T-cell (primary cell): ENCODE measurements at regions not wholly inside any gene's neighbourhood (a gene's known extent, or its start where the extent isn't known, plus 50 kb on each side); places are given as distances from the start of the nearest gene placed in this dataset.
"Not testable (repeated sequence)": the region's sequence is repeated elsewhere in the genome, so short reads cannot be mapped to it uniquely, and the experiment has no call there.

Experiments
- ATAC-seq, 4 experiments: fragments of 200-7000 bp in 3 of 4; fragments of 150-1000 bp in 1 of 4; cut with Tn5 transposase; replicated peaks in 1 of 4; 1 replicate in 3 of 4; 2 replicates in 1 of 4; pipeline ENCODE4 v1.10.0; 2021; ENCODE audit warnings: moderate library complexity in 3 of 4, mild to moderate bottlenecking in 2 of 4, moderate number of reproducible peaks in 1 of 4
- CTCF ChIA-PET, 2 donors: fragments of 300-600 bp; sonication (Branson Sonifier 250); formaldehyde crosslinking; loops; one replicate each; lab custom pipeline; 2022; ENCODE audit warnings: antibody characterized with exemption in 2 of 2; lab: Charles Lee
- POLR2A ChIA-PET, 2 donors: fragments of 300-600 bp; sonication (Branson Sonifier 250); formaldehyde crosslinking; loops; one replicate each; lab custom pipeline; 2022; ENCODE audit warnings: antibody characterized with exemption in 2 of 2; lab: Charles Lee
- DNase-seq, 35 experiments: peaks; one replicate each; pipeline versions ENCODE4 v3.0.0 to v3.0.0-alpha.2; 2013 to 2023
- H3K27ac ChIP-seq: one replicate; pipeline ENCODE4 v1.5.1; 2013; ENCODE audit warnings: low read length
- H3K27me3 ChIP-seq, 2 experiments: replicated peaks in 1 of 2; 1 replicate in 1 of 2; 2 replicates in 1 of 2; pipeline versions ENCODE4 v1.6.1 to v1.7.0; 2013; ENCODE audit warnings: low read length in 1 of 2, mixed read lengths in 1 of 2; ENCODE audit not compliant: control insufficient read depth in 2 of 2, insufficient read depth in 2 of 2; ENCODE audit errors: extremely low read depth in 1 of 2
- H3K36me3 ChIP-seq, 2 donors: 1 replicate in 1 of 2; 2 replicates in 1 of 2; pipeline versions ENCODE4 v1.6.1 to v1.7.0; 2013; ENCODE audit warnings: low read length in 1 of 2; ENCODE audit not compliant: control insufficient read depth in 2 of 2, insufficient read depth in 1 of 2; ENCODE audit errors: extremely low read depth in 1 of 2
- H3K4me1 ChIP-seq, 2 experiments: 1 replicate in 1 of 2; 2 replicates in 1 of 2; pipeline versions ENCODE4 v1.6.1 to v1.7.0; 2013; ENCODE audit warnings: low read length in 2 of 2, mixed read lengths in 1 of 2; ENCODE audit not compliant: insufficient read depth in 2 of 2, control insufficient read depth in 1 of 2; ENCODE audit errors: extremely low read depth in 1 of 2
- H3K4me3 ChIP-seq, 2 donors: 1 replicate in 1 of 2; 2 replicates in 1 of 2; pipeline versions ENCODE4 v1.5.1 to v1.7.0; 2013; ENCODE audit warnings: mild to moderate bottlenecking in 2 of 2, low read length in 1 of 2, moderate library complexity in 1 of 2; ENCODE audit not compliant: control insufficient read depth in 1 of 2; ENCODE audit errors: extremely low read depth in 1 of 2
- H3K9me3 ChIP-seq: 2 replicates; pipeline ENCODE4 v1.7.0; 2013
- H3K27ac Mint-ChIP-seq, 2 donors: one replicate each; pipeline ENCODE4 v1.8.0; 2020 to 2021; ENCODE audit warnings: mild to moderate bottlenecking in 2 of 2, mixed read lengths in 2 of 2
- H3K27me3 Mint-ChIP-seq, 2 donors: one replicate each; pipeline ENCODE4 v1.8.0; 2021 to 2022; ENCODE audit warnings: mixed read lengths in 2 of 2
- H3K36me3 Mint-ChIP-seq: one replicate; pipeline ENCODE4 v1.8.0; 2021; ENCODE audit warnings: mixed read lengths
- H3K4me1 Mint-ChIP-seq, 3 donors: one replicate each; pipeline ENCODE4 v1.8.0; 2020 to 2022; ENCODE audit warnings: mixed read lengths in 3 of 3, mild to moderate bottlenecking in 1 of 3
- H3K4me3 Mint-ChIP-seq, 3 donors: one replicate each; pipeline ENCODE4 v1.8.0; 2020 to 2022; ENCODE audit warnings: mild to moderate bottlenecking in 3 of 3, mixed read lengths in 3 of 3, moderate library complexity in 3 of 3
- H3K9me3 Mint-ChIP-seq, 3 donors: one replicate each; pipeline ENCODE4 v1.8.0; 2020 to 2022; ENCODE audit warnings: mixed read lengths in 3 of 3
- WGBS: methylation state at CpG from one replicate; pipeline ENCODE4 v1.1.5; 2013; ENCODE audit warnings: missing lambda C conversion rate; ENCODE audit not compliant: insufficient coverage; 5-methylcytosine and 5-hydroxymethylcytosine counted together

GRCh38 chr15:32518013-32518412, 62.6 kb upstream of the GOLGA8O start:
- H3K27me3 ChIP-seq, H3K27ac ChIP-seq, H3K4me1 ChIP-seq, H3K4me1 Mint-ChIP-seq, CTCF ChIA-PET, H3K9me3 ChIP-seq, H3K4me3 ChIP-seq, H3K27me3 Mint-ChIP-seq, H3K36me3 Mint-ChIP-seq, ATAC-seq, H3K9me3 Mint-ChIP-seq, DNase-seq, POLR2A ChIA-PET, H3K27ac Mint-ChIP-seq, H3K36me3 ChIP-seq, H3K4me3 Mint-ChIP-seq: not testable (repeated sequence)
- no CpG with 5 or more reads among the region's 20 CpGs for WGBS

DNA sequence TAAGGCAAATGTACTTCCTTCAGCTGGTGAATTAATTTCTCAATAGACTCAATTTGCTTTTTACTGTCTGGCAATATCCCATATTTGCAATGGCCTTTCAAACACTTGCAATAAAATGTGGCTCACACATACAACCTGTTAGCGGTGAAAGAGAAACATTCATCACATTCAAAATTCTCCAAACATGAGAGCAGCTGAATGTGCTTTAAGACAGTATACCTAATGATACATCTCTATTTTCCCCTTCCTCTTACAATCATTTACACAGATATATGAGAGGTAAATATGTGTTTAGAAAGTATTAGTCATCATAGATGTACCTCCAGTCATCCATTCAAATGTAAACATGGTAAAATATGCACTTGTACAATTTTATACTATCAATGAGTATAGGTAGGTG, 61.5 kb upstream of the GOLGA8O start:
- POLR2A ChIA-PET, H3K4me3 Mint-ChIP-seq, H3K27me3 Mint-ChIP-seq, H3K9me3 Mint-ChIP-seq, H3K27ac ChIP-seq, DNase-seq, H3K4me1 ChIP-seq, H3K4me1 Mint-ChIP-seq, ATAC-seq, H3K27ac Mint-ChIP-seq, H3K36me3 Mint-ChIP-seq, H3K36me3 ChIP-seq, H3K4me3 ChIP-seq, H3K27me3 ChIP-seq, CTCF ChIA-PET, H3K9me3 ChIP-seq: not testable (repeated sequence)
- no CpG with 5 or more reads among the region's 1 CpG for WGBS

DNA sequence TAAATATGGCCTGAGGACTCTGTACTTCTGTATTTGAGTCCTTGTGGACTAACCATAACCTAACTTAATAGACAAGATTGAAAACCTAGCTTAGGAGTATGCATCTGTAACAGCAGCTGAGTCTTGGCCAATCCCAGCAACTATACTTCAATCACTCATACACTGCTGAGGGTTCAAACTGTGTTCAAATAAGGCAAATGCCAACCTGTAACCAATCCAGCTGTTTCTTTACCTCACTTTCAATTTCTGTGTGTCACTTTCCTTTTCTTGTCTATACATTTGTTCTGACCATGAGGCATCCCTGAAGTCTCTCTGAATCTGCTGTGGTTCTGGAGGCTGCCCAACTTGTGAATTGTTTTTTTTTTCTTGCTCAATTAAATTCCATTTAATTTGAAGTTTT, 57.9 kb upstream of the GOLGA8O start:
- H3K27ac ChIP-seq, H3K4me1 Mint-ChIP-seq, H3K4me3 ChIP-seq, H3K9me3 Mint-ChIP-seq, H3K4me3 Mint-ChIP-seq, DNase-seq, POLR2A ChIA-PET, H3K27me3 ChIP-seq, CTCF ChIA-PET, H3K27ac Mint-ChIP-seq, H3K36me3 ChIP-seq, H3K9me3 ChIP-seq, H3K4me1 ChIP-seq, H3K27me3 Mint-ChIP-seq, H3K36me3 Mint-ChIP-seq, ATAC-seq: not testable (repeated sequence)

GRCh38 chr15:32510027-32510426, 54.6 kb upstream of the GOLGA8O start:
- H3K4me1 ChIP-seq, H3K27me3 Mint-ChIP-seq, POLR2A ChIA-PET, H3K27ac ChIP-seq, H3K4me3 Mint-ChIP-seq, H3K36me3 Mint-ChIP-seq, H3K4me1 Mint-ChIP-seq, H3K9me3 ChIP-seq, DNase-seq, H3K27me3 ChIP-seq, ATAC-seq, H3K4me3 ChIP-seq, CTCF ChIA-PET, H3K9me3 Mint-ChIP-seq, H3K36me3 ChIP-seq, H3K27ac Mint-ChIP-seq: not testable (repeated sequence)

DNA sequence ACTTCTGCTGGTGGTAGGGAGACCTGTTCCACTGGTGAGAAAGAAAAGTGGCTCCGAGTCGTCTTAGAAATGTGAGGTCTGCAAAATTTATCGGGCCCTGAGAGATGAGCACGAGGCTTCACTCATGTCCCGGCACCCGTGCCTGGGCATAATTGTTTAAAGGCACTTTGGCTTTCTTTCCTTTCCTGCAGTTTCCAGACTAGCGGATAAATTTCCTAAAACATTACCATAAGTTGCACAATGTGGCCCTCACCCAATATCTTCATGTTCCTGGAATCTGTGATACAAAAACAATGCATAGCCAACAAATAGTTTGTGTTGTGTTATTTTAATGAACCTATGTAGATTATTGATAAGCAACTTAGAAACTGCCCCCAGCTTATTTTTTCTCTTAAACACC, 52.6 kb upstream of the GOLGA8O start:
- H3K27me3 Mint-ChIP-seq, H3K27ac Mint-ChIP-seq, DNase-seq, CTCF ChIA-PET, ATAC-seq, H3K27me3 ChIP-seq, H3K36me3 ChIP-seq, H3K9me3 Mint-ChIP-seq, POLR2A ChIA-PET, H3K4me3 Mint-ChIP-seq, H3K4me1 Mint-ChIP-seq, H3K36me3 Mint-ChIP-seq, H3K4me1 ChIP-seq, H3K27ac ChIP-seq, H3K9me3 ChIP-seq, H3K4me3 ChIP-seq: not testable (repeated sequence)
- no CpG with 5 or more reads among the region's 7 CpGs for WGBS

- DNase-seq, ATAC-seq, H3K4me3 ChIP-seq, POLR2A ChIA-PET, CTCF ChIA-PET, H3K27ac Mint-ChIP-seq, H3K9me3 ChIP-seq, H3K27me3 ChIP-seq, H3K4me3 Mint-ChIP-seq, H3K4me1 ChIP-seq, H3K4me1 Mint-ChIP-seq, H3K27me3 Mint-ChIP-seq, H3K36me3 ChIP-seq, H3K27ac ChIP-seq, H3K9me3 Mint-ChIP-seq, H3K36me3 Mint-ChIP-seq: not testable (repeated sequence)
- WGBS: no CpG with 5 or more reads among the region's 2 CpGs
Measured at GRCh38 chr15:32506787-32507186, 51.4 kb upstream of the GOLGA8O start.

DNA sequence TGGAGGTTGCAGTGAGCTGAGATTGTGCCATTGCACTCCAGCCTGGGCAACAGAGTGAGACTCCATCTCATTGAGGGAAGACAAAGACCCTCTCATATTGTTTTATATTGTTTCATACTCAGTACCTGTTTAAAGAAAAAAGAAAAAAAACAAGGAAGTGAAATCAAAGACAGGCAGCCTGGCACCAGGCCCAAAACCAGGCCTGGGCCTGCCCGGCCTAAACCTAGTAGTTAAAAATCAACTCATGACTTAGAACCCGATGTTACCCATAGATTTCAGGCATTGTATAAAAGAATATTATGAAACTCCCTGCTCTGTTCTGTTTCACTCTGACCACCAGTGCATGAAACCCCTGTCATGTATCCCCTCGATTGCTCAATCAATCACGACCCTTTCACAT, 50.2 kb upstream of the GOLGA8O start:
- H3K4me1 ChIP-seq, H3K4me3 ChIP-seq, H3K4me3 Mint-ChIP-seq, H3K4me1 Mint-ChIP-seq, POLR2A ChIA-PET, H3K27ac ChIP-seq, H3K36me3 Mint-ChIP-seq, H3K27me3 Mint-ChIP-seq, H3K27me3 ChIP-seq, H3K9me3 Mint-ChIP-seq, H3K27ac Mint-ChIP-seq, CTCF ChIA-PET, DNase-seq, H3K36me3 ChIP-seq, ATAC-seq, H3K9me3 ChIP-seq: not testable (repeated sequence)
- WGBS: no CpG with 5 or more reads among the region's 4 CpGs
